SK-N-SH (cell line): ENCODE measurements at regions not wholly inside any gene's neighbourhood (a gene's known extent, or its start where the extent isn't known, plus 50 kb on each side); places are given as distances from the start of the nearest gene placed in this dataset.

ENCODE experiments used
- CTCF ChIA-PET: fragments of 300-600, 350-600 bp; formaldehyde crosslinking; extraction: SDS; loops from one replicate; lab custom pipeline; 2021; lab: Yijun Ruan, JAX
- POLR2A ChIA-PET: fragments of 350-600 bp; sonication (Branson Sonifier 250); formaldehyde crosslinking; extraction: SDS; loops from one replicate; lab custom pipeline; 2020; ENCODE audit warnings: antibody characterized with exemption, inconsistent platforms; lab: Yijun Ruan, JAX
- DNase-seq: peaks from one replicate; pipeline ENCODE4 v3.0.0; 2012
- H2AFZ ChIP-seq: fragments of 200-600 bp; sonication (generic); 2 replicates; pipeline ENCODE4 v1.8.1; 2016; ENCODE audit warnings: antibody characterized with exemption, mild to moderate bottlenecking, low read depth
- H3F3A ChIP-seq: fragments of 200-600 bp; sonication (generic); replicated peaks from 2 replicates; pipeline ENCODE3; 2016; ENCODE audit warnings: antibody characterized with exemption, mild to moderate bottlenecking; ENCODE audit not compliant: insufficient read depth
- H3K27ac ChIP-seq, 2 experiments: fragments of 200-500 bp in 1 of 2; fragments of 200-600 bp in 1 of 2; sonication (Bioruptor generic) in 1 of 2; sonication (generic), shearing (Covaris generic) in 1 of 2; 2 replicates each; pipeline versions ENCODE4 v1.5.1 to v1.6.1; 2014 to 2016; ENCODE audit warnings: low read depth in 2 of 2, inconsistent platforms in 1 of 2, low read length in 1 of 2, mild to moderate bottlenecking in 1 of 2, mixed read lengths in 1 of 2
- H3K27me3 ChIP-seq: fragments of 200-600 bp; sonication (generic), shearing (Covaris generic); 2 replicates; pipeline ENCODE4 v1.6.1; 2016; ENCODE audit warnings: mixed run types; ENCODE audit not compliant: insufficient read depth
- H3K36me3 ChIP-seq, 2 experiments: fragments of 200-500 bp in 1 of 2; fragments of 200-600 bp in 1 of 2; sonication (Bioruptor generic) in 1 of 2; sonication (generic) in 1 of 2; replicated peaks in 1 of 2; 2 replicates each; pipeline versions ENCODE3 to v1.5.1; 2014 to 2016; ENCODE audit warnings: low read length in 1 of 2, mild to moderate bottlenecking in 1 of 2; ENCODE audit not compliant: insufficient read depth in 2 of 2, control insufficient read depth in 1 of 2
- H3K4me1 ChIP-seq, 2 experiments: fragments of 200-500 bp in 1 of 2; fragments of 200-600 bp in 1 of 2; sonication (Bioruptor generic) in 1 of 2; sonication (generic), shearing (Covaris generic) in 1 of 2; 2 replicates each; pipeline versions ENCODE4 v1.5.1 to v1.6.1; 2014 to 2016; ENCODE audit warnings: low read depth in 1 of 2, low read length in 1 of 2, mixed run types in 1 of 2; ENCODE audit not compliant: insufficient read depth in 2 of 2, control insufficient read depth in 1 of 2
- H3K4me2 ChIP-seq: fragments of 200-600 bp; sonication (generic), shearing (Covaris generic); 2 replicates; pipeline ENCODE4 v1.6.1; 2017; ENCODE audit warnings: mixed run types
- H3K4me3 ChIP-seq, 2 experiments: fragments of 200-500 bp in 1 of 2; fragments of 200-600 bp in 1 of 2; sonication (Bioruptor generic) in 1 of 2; sonication (generic), shearing (Covaris generic) in 1 of 2; 2 replicates each; pipeline versions ENCODE4 v1.5.1 to v1.8.1; 2014 to 2016; ENCODE audit warnings: low read depth in 2 of 2, inconsistent platforms in 1 of 2, low read length in 1 of 2, mild to moderate bottlenecking in 1 of 2, mixed read lengths in 1 of 2, moderate library complexity in 1 of 2
- H3K79me2 ChIP-seq: fragments of 200-600 bp; sonication (generic); 2 replicates; pipeline ENCODE4 v1.8.1; 2017; ENCODE audit warnings: mild to moderate bottlenecking; ENCODE audit not compliant: insufficient read depth
- H3K9ac ChIP-seq: fragments of 200-600 bp; sonication (generic); 2 replicates; pipeline ENCODE4 v1.6.1; 2017; ENCODE audit warnings: mixed run types
- H3K9me2 ChIP-seq: fragments of 200-600 bp; sonication (generic); 2 replicates; pipeline ENCODE4 v1.6.1; 2017; ENCODE audit warnings: mixed run types
- H3K9me3 ChIP-seq: fragments of 200-600 bp; sonication (generic); 2 replicates; pipeline ENCODE4 v1.6.1; 2017; ENCODE audit warnings: mixed run types, mild to moderate bottlenecking, moderate library complexity
- H4K20me1 ChIP-seq: fragments of 200-600 bp; sonication (generic); 2 replicates; pipeline ENCODE4 v1.6.1; 2017; ENCODE audit warnings: mild to moderate bottlenecking, mixed run types; ENCODE audit not compliant: insufficient read depth
- CHD2 ChIP-seq: fragments of 150-350 bp; IDR thresholded peaks from 2 replicates; pipeline ENCODE4 v1.6.1; 2018; ENCODE audit warnings: low read length; ENCODE audit not compliant: partially characterized antibody
- ELF1 ChIP-seq: IDR thresholded peaks from 2 replicates; pipeline ENCODE4 v1.4.0; 2012
- EZH2phosphoT487 ChIP-seq: fragments of 200-600 bp; sonication (generic); IDR thresholded peaks from 2 replicates; pipeline ENCODE4 v1.6.1; 2017; ENCODE audit warnings: low read depth, mixed run types, mild to moderate bottlenecking, antibody characterized with exemption, moderate library complexity, borderline replicate concordance
- FOXJ3 ChIP-seq: sonication (generic); formaldehyde crosslinking; IDR thresholded peaks from 2 replicates; pipeline ENCODE4 v1.5.1; 2020; ENCODE audit warnings: mild to moderate bottlenecking, missing genetic modification reagents
- GABPA ChIP-seq: IDR thresholded peaks from 2 replicates; pipeline ENCODE4 v1.4.0; 2012; ENCODE audit warnings: low read depth, mild to moderate bottlenecking
- GATA2 ChIP-seq: sonication (generic); formaldehyde crosslinking; IDR thresholded peaks from 2 replicates; pipeline ENCODE4 v1.5.0; 2020; ENCODE audit warnings: mild to moderate bottlenecking, missing genetic modification reagents
- MXI1 ChIP-seq: IDR thresholded peaks from 2 replicates; pipeline ENCODE4 v1.6.1; 2012; ENCODE audit warnings: mild to moderate bottlenecking, low read depth, low read length, improper control_type of control experiment
- NRF1 ChIP-seq: IDR thresholded peaks from 2 replicates; pipeline ENCODE4 v1.6.1; 2012; ENCODE audit warnings: low read depth, mild to moderate bottlenecking, low read length
- POLR2AphosphoS5 ChIP-seq: IDR thresholded peaks from 2 replicates; pipeline ENCODE4 v1.6.1; 2012; ENCODE audit warnings: low read depth, low read length
- RCOR1 ChIP-seq: fragments of 150-350 bp; IDR thresholded peaks from 2 replicates; pipeline ENCODE4 v1.6.1; 2017; ENCODE audit warnings: antibody characterized with exemption, low read length
- RXRA ChIP-seq: IDR thresholded peaks from 2 replicates; pipeline ENCODE4 v1.4.0; 2012; ENCODE audit warnings: low read depth, mild to moderate bottlenecking, borderline replicate concordance
- SMC3 ChIP-seq: IDR thresholded peaks from 2 replicates; pipeline ENCODE4 v1.6.1; 2012; ENCODE audit warnings: low read depth, low read length, improper control_type of control experiment
- TAF1 ChIP-seq: IDR thresholded peaks from 2 replicates; pipeline ENCODE4 v1.6.1; 2012; ENCODE audit warnings: low read depth, mild to moderate bottlenecking, low read length, moderate library complexity, borderline replicate concordance
- TCF12 ChIP-seq: IDR thresholded peaks from 2 replicates; pipeline ENCODE4 v1.4.0; 2012
- WGBS: methylation state at CpG from one replicate; pipeline ENCODE4 v1.1.6; 2017; ENCODE audit warnings: low lambda C conversion rate; 5-methylcytosine and 5-hydroxymethylcytosine counted together
- TF ChIP-seq, protein P1 (sequence below): IDR thresholded peaks from 2 replicates; pipeline ENCODE4; 2012
- TF ChIP-seq, protein P2 (sequence below): IDR thresholded peaks from 2 replicates; pipeline ENCODE4 v1.6.1; 2012; ENCODE audit warnings: mild to moderate bottlenecking, low read depth, low read length, moderate library complexity
- TF ChIP-seq, protein P3 (sequence below): IDR thresholded peaks from 2 replicates; pipeline ENCODE4 v1.4.0; 2012; ENCODE audit warnings: low read depth, borderline replicate concordance
- TF ChIP-seq, protein P4 (sequence below): fragments of 150-350 bp; IDR thresholded peaks from 2 replicates; pipeline ENCODE4 v1.6.1; 2016; ENCODE audit warnings: mild to moderate bottlenecking, low read depth, low read length
- TF ChIP-seq, protein P5 (sequence below): IDR thresholded peaks from 2 replicates; pipeline ENCODE4 v1.4.0; 2012; ENCODE audit warnings: low read depth, borderline replicate concordance
- TF ChIP-seq, protein P6 (sequence below): fragments of 150-350 bp; IDR thresholded peaks from 2 replicates; pipeline ENCODE4 v1.6.1; 2017; ENCODE audit warnings: antibody characterized with exemption, low read length, low read depth, borderline replicate concordance

DNA sequence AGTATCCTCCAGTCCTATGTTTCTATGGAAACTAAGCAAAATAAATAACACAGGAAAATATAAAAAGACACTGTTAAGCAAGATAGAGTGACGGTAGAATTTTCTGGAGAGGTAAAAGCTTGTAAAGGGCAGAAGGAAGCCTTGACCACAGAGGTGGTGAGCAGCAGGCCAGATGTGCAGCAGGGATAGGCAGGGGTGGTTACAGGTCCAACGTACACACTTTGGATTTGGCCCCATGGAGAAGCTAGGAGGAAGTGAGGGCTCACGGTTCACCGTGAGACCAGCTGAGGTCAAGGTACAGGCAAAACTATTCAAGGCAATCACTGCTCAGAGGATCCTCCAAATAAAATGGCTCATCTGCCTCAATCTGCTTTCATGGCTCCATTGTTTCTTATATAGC lies 242.8 kb downstream of the B3GLCT start (continued):
- no peak for TF ChIP-seq CHD2
- no peak for TF ChIP-seq TAF1
- TF ChIP-seq RXRA, result no peak
- TF ChIP-seq, protein P1, sequence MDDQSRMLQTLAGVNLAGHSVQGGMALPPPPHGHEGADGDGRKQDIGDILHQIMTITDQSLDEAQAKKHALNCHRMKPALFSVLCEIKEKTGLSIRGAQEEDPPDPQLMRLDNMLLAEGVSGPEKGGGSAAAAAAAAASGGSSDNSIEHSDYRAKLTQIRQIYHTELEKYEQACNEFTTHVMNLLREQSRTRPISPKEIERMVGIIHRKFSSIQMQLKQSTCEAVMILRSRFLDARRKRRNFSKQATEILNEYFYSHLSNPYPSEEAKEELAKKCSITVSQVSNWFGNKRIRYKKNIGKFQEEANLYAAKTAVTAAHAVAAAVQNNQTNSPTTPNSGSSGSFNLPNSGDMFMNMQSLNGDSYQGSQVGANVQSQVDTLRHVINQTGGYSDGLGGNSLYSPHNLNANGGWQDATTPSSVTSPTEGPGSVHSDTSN, result no peak

DNA sequence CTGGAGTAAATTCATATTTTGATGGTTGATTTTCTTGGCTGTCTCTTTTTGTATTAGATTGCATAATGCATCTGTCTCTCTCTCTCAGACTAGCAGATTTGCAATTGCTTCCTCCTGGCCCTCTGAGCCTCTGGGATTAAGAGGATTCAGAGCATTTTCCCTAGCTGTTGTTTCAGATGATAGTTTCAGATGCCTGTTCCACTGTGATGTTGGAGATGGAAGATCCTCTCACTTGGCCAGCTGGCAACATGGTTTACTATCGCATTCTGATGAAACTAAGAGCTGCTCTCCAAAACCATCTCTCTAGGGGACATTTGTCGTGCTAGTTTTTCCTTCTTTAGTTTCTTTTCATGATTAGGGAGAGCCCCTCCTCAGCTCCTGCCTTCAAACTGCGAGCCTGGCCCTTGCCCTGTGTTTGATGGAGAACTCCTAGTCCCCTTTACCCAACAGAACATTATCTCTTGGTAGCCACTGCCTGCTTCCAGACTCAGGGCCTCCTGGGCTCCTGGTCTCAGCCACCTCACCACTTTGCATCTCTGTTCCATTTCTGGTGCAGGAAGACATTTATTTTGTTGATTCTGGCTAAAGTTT lies 244.6 kb downstream of the B3GLCT start:
- Histone ChIP-seq H3K27me3 (no peaks in the 10 kb centered on the region), H3F3A (no peaks in the 10 kb centered on the region), H3K4me1 (no peaks in the 10 kb centered on the region; a peak in 1 of 4 replicates), H4K20me1 (no peaks in the 10 kb centered on the region), H3K27ac (no peak overlapping the region), H3K9me2 (no peaks in the 10 kb centered on the region), H3K79me2 (no peaks in the 10 kb centered on the region), H3K36me3 (no peaks in the 10 kb centered on the region), H3K4me3 (no peak overlapping the region), H3K9ac (no peak overlapping the region), H3K9me3 (no peaks in the 10 kb centered on the region), H2AFZ (no peak overlapping the region), H3K4me2 (no peak overlapping the region)
- DNase-seq, result no peak
- ChIA-PET POLR2A (no interaction called here), CTCF (interaction anchor here (1.6 kb wide), 1 partner anchor 207 kb away, joined by 3 read pairs; no protein-coding TSS in a partner anchor)
- WGBS, result 40% methylated on average over 3 of the region's 3 CpGs
- TF ChIP-seq GABPA (no peak), SMC3 (no peak), CHD2 (no peak), FOXJ3 (CRISPR knock-in tag) (no peak), TCF12 (no peak), POLR2AphosphoS5 (no peak), ELF1 (no peak), MXI1 (no peak), EZH2phosphoT487 (no peak), NRF1 (no peak), GATA2 (CRISPR knock-in tag) (no peak), RCOR1 (no peak), RXRA (no peak)
- TF ChIP-seq, protein P2, sequence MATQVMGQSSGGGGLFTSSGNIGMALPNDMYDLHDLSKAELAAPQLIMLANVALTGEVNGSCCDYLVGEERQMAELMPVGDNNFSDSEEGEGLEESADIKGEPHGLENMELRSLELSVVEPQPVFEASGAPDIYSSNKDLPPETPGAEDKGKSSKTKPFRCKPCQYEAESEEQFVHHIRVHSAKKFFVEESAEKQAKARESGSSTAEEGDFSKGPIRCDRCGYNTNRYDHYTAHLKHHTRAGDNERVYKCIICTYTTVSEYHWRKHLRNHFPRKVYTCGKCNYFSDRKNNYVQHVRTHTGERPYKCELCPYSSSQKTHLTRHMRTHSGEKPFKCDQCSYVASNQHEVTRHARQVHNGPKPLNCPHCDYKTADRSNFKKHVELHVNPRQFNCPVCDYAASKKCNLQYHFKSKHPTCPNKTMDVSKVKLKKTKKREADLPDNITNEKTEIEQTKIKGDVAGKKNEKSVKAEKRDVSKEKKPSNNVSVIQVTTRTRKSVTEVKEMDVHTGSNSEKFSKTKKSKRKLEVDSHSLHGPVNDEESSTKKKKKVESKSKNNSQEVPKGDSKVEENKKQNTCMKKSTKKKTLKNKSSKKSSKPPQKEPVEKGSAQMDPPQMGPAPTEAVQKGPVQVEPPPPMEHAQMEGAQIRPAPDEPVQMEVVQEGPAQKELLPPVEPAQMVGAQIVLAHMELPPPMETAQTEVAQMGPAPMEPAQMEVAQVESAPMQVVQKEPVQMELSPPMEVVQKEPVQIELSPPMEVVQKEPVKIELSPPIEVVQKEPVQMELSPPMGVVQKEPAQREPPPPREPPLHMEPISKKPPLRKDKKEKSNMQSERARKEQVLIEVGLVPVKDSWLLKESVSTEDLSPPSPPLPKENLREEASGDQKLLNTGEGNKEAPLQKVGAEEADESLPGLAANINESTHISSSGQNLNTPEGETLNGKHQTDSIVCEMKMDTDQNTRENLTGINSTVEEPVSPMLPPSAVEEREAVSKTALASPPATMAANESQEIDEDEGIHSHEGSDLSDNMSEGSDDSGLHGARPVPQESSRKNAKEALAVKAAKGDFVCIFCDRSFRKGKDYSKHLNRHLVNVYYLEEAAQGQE, result no peak
- TF ChIP-seq, protein P3, sequence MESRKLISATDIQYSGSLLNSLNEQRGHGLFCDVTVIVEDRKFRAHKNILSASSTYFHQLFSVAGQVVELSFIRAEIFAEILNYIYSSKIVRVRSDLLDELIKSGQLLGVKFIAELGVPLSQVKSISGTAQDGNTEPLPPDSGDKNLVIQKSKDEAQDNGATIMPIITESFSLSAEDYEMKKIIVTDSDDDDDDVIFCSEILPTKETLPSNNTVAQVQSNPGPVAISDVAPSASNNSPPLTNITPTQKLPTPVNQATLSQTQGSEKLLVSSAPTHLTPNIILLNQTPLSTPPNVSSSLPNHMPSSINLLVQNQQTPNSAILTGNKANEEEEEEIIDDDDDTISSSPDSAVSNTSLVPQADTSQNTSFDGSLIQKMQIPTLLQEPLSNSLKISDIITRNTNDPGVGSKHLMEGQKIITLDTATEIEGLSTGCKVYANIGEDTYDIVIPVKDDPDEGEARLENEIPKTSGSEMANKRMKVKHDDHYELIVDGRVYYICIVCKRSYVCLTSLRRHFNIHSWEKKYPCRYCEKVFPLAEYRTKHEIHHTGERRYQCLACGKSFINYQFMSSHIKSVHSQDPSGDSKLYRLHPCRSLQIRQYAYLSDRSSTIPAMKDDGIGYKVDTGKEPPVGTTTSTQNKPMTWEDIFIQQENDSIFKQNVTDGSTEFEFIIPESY, result no peak
- TF ChIP-seq, protein P4, sequence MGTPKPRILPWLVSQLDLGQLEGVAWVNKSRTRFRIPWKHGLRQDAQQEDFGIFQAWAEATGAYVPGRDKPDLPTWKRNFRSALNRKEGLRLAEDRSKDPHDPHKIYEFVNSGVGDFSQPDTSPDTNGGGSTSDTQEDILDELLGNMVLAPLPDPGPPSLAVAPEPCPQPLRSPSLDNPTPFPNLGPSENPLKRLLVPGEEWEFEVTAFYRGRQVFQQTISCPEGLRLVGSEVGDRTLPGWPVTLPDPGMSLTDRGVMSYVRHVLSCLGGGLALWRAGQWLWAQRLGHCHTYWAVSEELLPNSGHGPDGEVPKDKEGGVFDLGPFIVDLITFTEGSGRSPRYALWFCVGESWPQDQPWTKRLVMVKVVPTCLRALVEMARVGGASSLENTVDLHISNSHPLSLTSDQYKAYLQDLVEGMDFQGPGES, result no peak
- TF ChIP-seq, protein P5, sequence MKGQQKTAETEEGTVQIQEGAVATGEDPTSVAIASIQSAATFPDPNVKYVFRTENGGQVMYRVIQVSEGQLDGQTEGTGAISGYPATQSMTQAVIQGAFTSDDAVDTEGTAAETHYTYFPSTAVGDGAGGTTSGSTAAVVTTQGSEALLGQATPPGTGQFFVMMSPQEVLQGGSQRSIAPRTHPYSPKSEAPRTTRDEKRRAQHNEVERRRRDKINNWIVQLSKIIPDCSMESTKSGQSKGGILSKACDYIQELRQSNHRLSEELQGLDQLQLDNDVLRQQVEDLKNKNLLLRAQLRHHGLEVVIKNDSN, result no peak
- TF ChIP-seq, protein P1, result no peak
- TF ChIP-seq, protein P6, sequence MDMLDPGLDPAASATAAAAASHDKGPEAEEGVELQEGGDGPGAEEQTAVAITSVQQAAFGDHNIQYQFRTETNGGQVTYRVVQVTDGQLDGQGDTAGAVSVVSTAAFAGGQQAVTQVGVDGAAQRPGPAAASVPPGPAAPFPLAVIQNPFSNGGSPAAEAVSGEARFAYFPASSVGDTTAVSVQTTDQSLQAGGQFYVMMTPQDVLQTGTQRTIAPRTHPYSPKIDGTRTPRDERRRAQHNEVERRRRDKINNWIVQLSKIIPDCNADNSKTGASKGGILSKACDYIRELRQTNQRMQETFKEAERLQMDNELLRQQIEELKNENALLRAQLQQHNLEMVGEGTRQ, result no peak
